A204.1 (cell line): ENCODE measurements at regions not wholly inside any gene's neighbourhood (a gene's known extent, or its start where the extent isn't known, plus 50 kb on each side); places are given as distances from the start of the nearest gene placed in this dataset.

Source experiments
- FAIRE-seq: peaks from 2 replicates; lab custom pipeline; 2012; peaks lifted over from hg19 to GRCh38; lab: Jason Lieb, UNC

DNA sequence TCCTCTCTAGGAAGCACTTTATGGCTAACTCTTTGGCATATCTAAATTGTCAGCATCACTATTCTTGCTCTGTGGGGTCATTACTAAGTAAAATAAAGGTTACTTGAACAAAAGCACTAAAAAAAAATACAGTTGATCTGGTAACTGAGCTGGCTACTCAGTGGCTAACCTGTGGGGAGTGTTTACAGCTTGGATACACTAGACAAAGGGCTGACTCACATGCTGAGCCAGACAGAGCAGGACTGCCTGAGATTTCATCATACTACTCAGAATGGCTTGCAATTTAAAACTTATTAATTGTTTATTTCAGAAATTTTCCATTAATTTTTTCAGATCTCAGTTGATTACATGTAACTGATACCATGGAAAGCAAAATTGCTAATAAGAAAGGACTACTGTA, 1690.4 kb upstream of the SLC39A10 start:
- FAIRE-seq = no peak

DNA sequence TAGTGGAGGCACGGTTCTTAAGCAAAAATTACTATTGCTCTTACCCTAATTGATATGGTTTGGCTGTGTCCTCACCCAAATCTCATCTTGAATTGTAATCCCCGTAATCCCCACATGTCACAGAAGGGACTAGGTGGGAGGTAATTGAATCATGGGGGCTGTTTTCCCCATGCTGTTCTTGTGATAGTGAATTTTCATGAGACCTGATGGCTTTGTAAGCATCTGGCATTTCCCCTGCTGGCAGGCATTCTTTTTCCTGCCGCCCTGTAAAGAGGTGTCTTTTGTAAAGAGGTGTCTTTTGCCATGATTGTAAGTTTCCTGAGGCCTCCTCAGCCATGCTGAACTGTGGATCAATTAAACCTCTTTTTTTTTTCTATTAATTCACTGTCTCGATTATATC, 1691.8 kb upstream of the SLC39A10 start:
- no peak for FAIRE-seq

DNA sequence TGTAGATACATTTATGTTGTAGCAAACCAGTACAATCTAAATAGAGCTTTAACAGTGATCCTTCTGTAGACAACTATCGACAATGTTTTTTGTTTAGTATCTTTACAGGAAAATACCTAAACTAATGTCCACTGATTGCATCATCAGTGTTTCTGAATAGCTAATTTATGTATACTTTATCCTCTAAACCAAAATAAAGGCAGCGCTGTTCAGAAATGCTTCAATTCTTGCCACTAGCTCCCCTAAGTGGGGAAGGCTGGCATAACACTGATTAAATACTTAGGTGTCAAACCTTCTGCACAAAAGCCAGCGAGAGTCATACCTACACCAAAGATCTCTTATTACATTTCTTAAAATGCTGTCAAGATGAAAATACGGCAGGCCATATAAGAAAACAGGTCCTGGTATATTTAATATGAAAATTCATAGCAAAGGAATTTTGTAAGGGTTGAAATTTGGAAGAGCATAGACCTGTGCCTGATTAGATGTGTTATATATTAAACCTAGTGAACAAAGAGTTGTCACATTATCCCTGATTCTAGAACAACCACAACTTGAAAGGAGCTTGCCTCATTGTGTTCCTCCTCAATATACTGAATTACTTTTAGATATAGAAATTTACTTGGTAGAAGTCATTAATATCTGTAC, 1693.4 kb upstream of the SLC39A10 start:
- peak; percentile 47 for FAIRE-seq

DNA sequence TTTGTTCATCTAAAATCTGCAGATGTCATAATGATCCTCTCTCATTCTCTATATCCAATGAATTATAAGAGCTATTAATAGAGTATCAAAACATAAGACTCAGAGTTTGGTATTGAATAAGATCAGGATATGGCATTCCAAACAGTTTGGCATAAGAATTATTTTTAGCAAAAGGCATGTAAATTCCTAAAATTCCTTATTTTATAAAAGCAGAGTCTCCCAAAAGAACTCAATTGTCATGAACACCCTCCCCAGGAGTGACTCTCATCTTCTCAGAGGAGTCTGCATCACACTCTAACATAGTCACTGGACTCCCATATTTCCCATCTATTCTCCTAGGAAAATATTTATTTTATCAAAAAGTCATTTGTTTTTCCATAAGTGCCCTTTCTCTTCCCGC, 1710.2 kb upstream of the SLC39A10 start:
- FAIRE-seq = no peak

DNA sequence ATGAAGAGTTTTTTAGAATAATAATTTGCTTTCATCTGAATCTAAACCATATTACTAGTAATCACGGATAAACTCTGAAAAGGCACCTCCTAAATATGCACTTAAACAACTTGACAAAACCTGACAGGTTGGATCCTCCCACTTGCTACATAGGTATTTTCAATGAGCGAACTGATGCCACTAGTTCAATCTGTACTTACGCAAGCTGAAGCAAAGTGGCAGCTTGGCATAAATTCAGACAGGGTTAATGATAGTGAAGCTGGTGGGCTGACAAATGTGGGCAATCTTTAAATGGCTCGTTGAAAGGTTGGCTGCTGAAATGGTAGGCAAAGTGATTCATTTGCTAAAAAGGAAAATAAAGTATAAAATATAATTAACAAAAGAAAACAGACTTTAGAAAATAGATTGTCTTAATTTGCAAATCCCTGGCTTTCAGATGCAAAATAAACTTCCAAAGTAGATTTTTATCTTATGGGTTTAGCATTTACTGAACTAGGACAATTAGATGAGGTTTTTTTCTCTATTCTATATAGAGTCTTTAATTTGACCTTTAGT, 1713.5 kb upstream of the SLC39A10 start:
- FAIRE-seq = no peak

DNA sequence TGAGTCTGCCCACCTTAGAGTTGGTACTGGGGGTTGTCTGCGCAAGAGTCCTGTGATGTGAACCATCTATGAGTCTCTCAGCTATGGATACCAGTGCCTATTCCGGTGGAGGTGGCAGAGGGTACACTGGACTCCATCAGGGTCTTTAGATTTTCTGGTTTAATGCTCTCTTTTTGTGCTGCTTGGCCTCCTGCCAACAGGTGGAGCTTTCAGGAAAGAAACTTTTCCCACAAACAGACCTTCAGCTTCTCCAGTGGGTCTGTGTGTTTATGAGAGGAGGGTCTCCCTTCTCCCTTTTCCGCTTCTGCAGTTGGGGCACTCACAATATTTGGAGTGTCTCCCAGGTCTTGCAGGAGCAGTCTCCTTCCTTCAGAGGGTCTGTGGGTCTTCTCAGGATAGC, 1721.9 kb upstream of the SLC39A10 start:
- FAIRE-seq = no peak

DNA sequence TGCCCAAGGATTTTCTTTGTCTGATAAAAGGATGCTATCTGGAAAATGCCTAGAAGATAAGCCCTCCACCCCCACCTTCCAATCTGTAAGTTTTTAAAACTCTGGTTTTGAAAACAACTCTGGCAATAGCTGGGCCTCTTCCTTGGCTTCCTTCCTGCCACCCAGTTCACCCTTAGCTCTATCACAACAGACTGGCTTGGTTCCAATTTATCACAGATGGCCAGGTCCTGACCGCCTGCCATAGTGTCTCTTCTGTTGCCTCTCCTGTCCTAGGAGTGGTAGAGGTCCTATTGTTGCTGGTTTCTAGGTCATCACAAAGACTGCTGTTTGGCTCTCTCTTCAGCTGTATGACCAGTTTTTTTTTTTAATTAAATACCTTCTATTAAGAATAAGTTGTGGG, 1727.9 kb upstream of the SLC39A10 start:
- FAIRE-seq = no peak

DNA sequence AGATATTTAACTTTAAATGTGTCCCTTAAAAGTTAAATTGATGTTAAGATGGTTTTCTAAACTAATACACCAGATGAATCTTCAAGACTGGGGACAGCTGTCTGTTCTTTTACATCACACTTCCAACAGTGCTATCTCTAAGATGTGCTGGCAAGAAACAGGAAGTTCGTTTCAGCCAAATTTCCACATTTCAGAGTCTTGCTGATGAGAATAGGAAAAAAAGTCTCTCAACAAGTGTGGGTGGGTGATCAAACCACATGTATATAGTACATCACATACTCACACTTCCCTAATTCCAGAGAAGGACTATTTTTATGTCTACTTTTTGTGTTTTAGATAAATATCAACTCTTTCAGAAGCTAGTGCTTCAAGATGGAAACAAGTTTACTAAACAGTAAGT, 1712.8 kb upstream of the TMEFF2 start:
- no peak for FAIRE-seq

DNA sequence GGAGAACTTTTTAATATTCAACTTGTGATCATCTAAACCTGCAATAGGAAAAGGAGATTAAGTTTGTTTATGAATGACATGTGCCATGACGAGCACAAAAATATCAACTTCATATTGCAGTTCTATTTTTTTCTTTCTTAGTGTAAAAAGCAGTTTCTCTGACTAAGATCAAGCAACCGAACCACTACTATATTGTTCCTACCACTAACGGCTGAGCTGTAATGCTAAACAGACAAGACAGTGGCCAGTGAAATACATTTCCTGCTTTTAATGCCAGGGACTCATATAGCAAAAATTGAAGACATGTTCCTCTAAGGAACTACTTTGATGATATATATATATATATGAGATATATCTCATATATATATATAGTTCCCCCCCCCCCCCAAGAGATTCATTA, 1705.6 kb upstream of the TMEFF2 start:
- no peak for FAIRE-seq

DNA sequence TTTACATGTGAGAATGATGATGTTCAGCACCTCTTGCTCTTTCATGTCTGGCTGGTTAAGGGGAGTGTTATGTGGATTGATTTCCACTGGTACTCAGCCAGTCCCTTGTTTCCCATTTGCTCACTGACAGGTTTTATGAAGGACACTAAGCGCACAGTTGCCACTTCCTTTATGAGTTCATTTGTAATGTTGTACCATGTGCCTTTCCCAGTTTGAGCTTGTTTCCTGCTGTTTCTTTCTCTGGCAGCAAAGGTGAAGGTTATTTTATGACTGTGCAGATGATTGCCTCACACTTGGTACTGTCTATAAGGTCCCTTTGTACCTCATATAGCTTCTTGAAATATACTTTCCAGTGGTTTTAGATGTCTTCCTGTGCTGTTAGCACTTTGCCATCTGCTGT, 1700.5 kb upstream of the TMEFF2 start:
- no peak for FAIRE-seq

DNA sequence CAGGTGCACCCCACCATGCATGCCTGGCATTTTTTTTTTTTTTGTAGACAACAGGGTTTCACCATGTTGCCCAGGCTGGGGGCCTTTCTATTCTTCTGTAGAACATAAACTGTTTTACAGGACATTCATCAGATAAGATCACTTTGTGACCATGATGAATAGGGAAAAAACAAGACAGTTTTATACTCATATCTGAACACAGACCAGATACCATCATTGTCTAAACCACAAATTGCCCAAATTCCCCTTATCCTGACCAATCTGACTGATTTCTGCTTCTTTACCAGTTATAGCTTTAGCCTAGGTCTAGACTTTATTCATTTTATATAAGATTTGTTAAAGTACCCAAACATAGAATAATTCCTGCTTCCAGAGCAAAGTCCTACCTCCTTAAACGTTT, 1699.3 kb upstream of the TMEFF2 start:
- FAIRE-seq = no peak

DNA sequence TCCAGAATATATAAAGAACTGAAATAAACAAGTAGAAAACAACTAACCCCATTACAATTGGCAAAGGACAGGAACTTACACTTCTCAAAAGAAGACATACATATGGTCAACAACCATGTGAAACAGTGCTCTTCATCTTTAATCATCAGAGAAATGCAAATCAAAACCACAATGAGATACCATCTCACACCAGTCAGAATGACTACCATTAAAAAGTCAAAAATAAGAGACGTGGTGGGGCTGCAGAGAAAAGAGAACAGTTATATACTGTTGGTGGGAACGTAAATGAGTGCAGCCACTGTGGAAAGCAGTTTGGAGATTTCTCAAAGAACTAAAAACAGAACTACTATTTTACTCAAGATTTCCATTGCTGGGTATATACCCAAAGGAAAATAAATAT, 1696.3 kb upstream of the TMEFF2 start:
- FAIRE-seq = no peak

DNA sequence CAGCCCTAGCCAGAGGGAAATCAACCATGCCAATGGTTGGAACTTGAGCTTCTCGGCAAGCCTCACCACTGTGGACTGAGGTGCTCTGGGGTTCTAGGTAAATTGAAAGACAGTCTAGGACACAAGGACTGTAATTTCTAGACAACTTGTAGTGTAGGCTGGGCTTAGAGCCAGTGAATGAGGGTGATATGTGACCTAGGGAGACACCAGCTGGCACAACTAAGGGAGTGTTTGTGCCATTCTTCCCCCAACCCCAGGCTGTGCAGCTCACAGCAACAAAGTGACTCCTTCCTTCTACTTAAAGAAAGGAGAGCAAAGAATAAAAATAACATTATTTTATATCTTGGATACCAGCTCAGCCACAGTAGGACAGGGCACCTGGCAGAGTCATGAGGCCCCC, 1690.7 kb upstream of the TMEFF2 start:
- no peak for FAIRE-seq

DNA sequence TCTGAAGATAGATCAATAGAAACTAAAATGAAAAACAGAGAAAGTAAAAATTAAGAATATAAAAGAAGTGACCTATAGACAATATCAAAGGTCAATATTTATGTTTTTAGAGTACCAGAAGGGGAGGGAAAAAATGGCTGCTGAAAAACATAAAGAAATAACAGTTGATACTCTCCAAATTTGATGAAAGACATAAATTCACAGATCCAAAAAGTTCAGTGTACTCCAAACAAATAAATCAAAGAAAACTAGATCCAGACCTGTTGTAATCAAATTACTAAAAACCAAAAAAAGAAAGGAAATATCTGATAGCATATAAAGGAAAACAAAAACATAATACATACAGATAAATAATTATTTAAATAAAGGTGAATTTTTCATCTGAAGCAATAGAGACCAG, 1689.1 kb upstream of the TMEFF2 start:
- FAIRE-seq = no peak

DNA sequence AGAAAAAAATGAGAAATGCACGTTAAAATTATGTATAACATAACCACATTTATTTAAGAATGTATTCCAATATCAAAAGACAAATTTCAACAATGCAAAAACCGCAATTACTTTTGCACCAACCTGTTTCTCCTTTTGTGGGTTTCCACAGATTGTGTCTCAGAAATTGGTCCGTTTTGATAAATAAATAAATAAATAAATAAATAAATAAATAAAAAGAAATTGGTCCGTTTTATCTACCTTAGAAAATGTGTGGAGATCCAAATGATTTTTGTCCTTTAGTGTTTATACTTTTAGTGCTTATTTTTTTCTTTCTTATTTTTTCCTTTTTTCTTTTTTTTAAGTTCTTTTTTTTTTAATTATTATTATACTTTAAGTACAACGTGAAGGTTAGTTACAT, 1682.2 kb upstream of the TMEFF2 start:
- FAIRE-seq = no peak

DNA sequence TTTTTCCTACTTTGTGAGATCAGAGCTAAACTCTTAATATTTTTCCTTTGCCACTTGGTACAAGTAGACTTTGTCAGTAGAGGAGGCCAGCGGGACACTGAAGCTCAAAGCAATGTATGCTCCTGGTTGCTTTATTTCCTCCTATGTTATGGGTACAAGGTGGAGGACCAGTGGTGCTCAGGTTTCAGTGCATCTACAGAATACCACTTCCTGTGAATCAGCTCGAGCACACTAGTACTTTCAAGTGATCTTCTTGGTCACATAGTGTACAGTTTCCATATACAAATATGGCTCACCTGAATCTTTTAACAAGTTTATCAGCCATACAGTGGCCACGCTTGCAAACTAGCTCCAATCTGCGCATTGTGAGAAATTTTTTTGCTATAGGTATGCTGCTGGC, 1674.8 kb upstream of the TMEFF2 start:
- FAIRE-seq = no peak

DNA sequence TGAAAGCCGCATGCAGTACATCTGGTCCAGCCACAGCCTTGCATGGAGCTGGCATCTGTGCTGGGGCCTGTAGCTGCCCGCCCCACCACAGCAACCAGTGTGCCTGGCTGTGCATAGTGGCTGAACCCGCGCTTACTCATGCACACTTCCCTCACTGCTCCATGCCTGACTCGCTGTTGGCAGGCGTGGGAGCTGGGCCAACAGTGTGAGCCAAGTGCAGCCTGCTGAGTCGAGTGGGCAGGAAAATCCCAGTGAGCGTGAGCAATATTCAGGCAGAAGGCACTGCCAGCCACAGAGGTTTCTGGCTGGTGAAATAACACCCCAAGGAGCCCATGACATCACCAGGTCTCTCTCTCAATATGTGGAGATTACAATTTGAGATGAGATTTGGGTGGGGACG, 1674.1 kb upstream of the TMEFF2 start:
- FAIRE-seq = no peak

DNA sequence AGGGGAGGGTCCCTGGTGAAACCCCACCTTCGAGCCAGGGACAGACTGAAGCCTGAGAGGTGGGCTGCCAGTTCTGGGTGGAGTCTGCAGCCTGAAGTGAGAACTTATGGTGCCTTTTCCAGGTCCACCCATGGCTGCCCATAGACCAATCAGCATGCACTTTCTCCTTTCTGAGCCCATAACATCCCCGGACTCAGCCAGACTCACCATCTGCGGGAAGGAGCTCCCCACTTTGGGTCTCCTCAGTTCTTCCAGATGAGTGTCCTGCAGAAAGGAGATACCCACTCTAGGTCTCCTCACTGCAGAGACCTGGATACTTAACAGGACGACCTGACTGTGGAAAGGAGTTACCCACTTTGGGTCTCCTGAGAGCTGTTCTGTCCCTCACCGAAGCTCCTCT, 1673.4 kb upstream of the TMEFF2 start:
- no peak for FAIRE-seq

DNA sequence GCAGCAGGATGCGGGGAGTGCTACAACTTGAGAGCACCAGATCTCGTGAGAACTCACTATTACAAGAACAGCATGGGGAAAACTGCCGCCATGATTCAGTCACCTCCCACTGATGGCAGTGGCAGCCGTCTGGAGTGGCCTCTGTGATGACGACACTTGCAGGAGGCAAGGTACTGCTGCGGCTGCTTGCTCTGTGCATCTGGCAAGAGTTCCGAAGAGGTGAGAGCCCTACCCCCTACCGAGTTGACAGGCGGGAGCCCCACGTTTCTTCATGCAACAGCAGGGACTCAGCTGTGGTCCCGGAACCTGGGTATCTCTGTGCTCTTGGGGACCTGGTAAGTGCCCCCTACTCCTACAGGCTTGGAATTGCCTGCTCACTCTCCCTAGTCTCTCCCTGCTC, 1672.7 kb upstream of the TMEFF2 start:
- no peak for FAIRE-seq

DNA sequence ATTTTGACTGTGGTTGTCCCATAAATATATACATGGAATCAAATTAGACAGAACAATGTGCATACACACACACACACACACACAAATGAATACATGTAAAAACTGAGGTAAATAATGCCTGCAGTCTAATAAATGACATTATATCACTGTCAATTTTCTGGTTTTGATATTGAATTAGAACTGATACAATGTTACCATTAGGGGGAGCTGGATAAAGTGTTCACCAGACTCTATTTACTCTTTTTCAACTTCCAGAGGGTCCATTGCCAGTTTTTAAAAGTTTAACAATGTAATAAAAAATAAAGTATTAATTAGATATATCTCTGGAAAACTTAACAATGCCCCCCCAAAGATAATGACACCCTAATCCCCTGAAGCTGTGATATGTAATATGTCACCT, 1666.8 kb upstream of the TMEFF2 start:
- FAIRE-seq = no peak

DNA sequence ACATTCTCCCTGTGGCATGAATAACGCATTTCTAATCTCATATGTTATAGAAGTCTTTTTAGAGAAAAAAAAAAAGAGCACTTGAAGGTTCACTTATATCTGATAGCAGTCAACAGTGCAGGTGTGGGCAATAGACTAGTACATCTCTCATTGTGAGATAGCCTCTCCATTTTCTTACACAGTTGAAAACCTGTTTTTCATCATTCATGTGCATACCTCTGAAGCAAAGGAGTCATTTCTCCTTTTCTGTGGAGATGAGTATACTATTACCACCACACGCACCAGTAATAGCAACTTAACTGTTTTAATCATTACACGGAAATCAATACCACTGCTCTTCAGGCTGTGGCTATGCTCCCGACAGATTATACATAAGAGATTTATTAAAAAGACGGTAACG, 1653.3 kb upstream of the TMEFF2 start:
- FAIRE-seq = no peak

DNA sequence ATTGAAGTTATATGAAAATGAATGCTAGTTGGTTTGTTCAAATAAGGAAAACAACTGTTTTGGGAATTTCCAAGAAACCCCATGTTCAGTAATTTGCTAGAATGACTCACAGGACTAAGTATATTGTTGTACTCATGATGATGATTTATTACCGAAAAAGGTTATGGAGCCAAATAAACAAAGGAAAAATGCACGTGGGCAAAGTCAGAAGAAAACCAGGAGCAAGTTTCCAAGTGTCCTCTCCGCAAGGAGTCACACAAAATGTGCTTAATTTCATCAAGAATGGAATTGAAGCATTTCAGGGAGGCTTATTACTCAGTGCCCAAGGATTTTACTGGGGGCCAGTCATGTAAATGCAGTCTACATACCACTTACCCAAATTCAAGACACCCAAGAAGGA, 1652.4 kb upstream of the TMEFF2 start:
- FAIRE-seq = no peak

DNA sequence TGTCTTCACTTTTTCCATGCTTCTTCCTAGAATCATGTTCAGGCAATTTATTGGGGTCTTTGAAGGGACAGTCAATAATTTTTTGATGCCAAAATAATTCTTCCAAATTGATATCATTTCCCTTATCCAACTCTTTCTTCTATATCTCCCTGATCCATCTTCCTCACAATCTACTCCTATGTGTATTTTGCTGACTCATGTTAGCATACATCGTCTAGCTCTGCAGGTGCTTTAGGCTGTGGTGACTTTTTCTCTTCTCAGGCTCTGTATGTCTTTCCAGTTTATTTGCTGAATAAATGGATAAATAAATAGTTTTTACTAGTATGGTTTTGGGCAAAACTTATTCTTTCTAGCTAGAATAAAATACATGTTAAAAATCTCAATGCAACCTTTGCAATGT, 1650.9 kb upstream of the TMEFF2 start:
- FAIRE-seq = no peak

DNA sequence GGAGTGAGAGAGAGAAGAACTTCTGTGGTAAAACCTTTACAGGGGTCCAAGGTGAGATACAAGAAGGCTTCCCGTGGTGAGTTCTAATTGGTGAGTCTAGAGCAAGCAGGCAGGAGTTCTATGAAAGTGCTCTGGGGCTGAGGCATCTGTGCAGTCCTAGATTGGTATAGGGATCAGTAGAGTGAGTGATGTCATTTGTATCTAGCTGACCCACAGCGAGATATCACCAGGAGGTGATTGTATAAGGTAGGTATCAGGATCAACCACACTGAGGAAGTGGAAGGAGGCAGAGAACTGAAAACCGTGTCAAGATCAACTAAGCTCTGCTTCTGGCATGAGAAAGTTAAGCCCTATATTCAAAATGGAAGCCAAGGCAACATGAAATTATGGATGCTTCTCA, 1648.9 kb upstream of the TMEFF2 start:
- no peak for FAIRE-seq
